ENCODE measurements at regions not wholly inside any gene's neighbourhood (a gene's known extent, or its start where the extent isn't known, plus 50 kb on each side); places are given as distances from the start of the nearest gene placed in this dataset.
A peak's percentile ranks its signal among the peaks of the same experiment; 100 is the strongest.

- Histone ChIP-seq H3K27me3 (ENCODE audit: insufficient read depth, low read length) (no peaks in the 10 kb centered on the region), H4K20me1 (ENCODE audit: insufficient read depth, low read length) (no peaks in the 10 kb centered on the region), H2AFZ (ENCODE audit: low read depth, low read length) (no peak overlapping the region), H3K4me1 (ENCODE audit: insufficient read depth, low read length) (no peaks in the 10 kb centered on the region), H3K36me3 (ENCODE audit: insufficient read depth, low read length) (no peaks in the 10 kb centered on the region), H3K9ac (ENCODE audit: low read length) (no peak overlapping the region), H3K4me3 (ENCODE audit: insufficient read depth, low read depth, low read length) (no peak overlapping the region), H3K27ac (ENCODE audit: low read depth, low read length) (no peak overlapping the region), H3K79me2 (ENCODE audit: insufficient read depth, low read length) (no peaks in the 10 kb centered on the region), H3K4me2 (ENCODE audit: low read length) (no peak overlapping the region), H3K9me3 (ENCODE audit: insufficient read depth, low read depth, low read length) (no peaks in the 10 kb centered on the region)
- DNase-seq (ENCODE audit: low read depth) (no peak), FAIRE-seq (no peak)
- Mint-ChIP-seq H3K36me3 (ENCODE audit: low read depth, unreplicated experiment) (no peaks in the 10 kb centered on the region), H3K4me3 (ENCODE audit: unreplicated experiment) (no peak overlapping the region), H3K27me3 (ENCODE audit: low read depth, unreplicated experiment) (no peaks in the 10 kb centered on the region), H3K4me1 (ENCODE audit: low read depth, unreplicated experiment) (no peaks in the 10 kb centered on the region), H3K9me3 (ENCODE audit: unreplicated experiment) (peaks cover 6% of the 10 kb centered on the region), H3K27ac (ENCODE audit: unreplicated experiment) (no peak overlapping the region)
- TF ChIP-seq CTCF (IDR thresholded peaks at IDR 0.05; ENCODE audit: insufficient read depth, low read depth, low read length) (no peak), EZH2 (IDR thresholded peaks at IDR 0.05; ENCODE audit: insufficient read depth, low read length) (no peak)
Observed at GRCh38 chr4:179552131-179552530, 2109.9 kb upstream of the AGA start.

GRCh38 chr4:179563741-179564140 is 2121.5 kb upstream of the AGA start:
- TF ChIP-seq CTCF (IDR thresholded peaks at IDR 0.05; ENCODE audit: insufficient read depth, low read depth, low read length) (no peak), EZH2 (IDR thresholded peaks at IDR 0.05; ENCODE audit: insufficient read depth, low read length) (no peak)
- Histone ChIP-seq H3K9me3 (ENCODE audit: insufficient read depth, low read depth, low read length) (no peaks in the 10 kb centered on the region), H3K9ac (ENCODE audit: low read length) (no peak overlapping the region), H4K20me1 (ENCODE audit: insufficient read depth, low read length) (no peaks in the 10 kb centered on the region), H3K27me3 (ENCODE audit: insufficient read depth, low read length) (no peaks in the 10 kb centered on the region), H3K79me2 (ENCODE audit: insufficient read depth, low read length) (no peaks in the 10 kb centered on the region), H3K4me2 (ENCODE audit: low read length) (no peak overlapping the region), H2AFZ (ENCODE audit: low read depth, low read length) (no peak overlapping the region), H3K36me3 (ENCODE audit: insufficient read depth, low read length) (no peaks in the 10 kb centered on the region), H3K27ac (ENCODE audit: low read depth, low read length) (no peak overlapping the region), H3K4me3 (ENCODE audit: insufficient read depth, low read depth, low read length) (no peak overlapping the region), H3K4me1 (ENCODE audit: insufficient read depth, low read length) (no peaks in the 10 kb centered on the region)
- FAIRE-seq, result no peak
- H3K36me3 Mint-ChIP-seq (ENCODE audit: low read depth, unreplicated experiment), result no peaks in the 10 kb centered on the region
- DNase-seq (ENCODE audit: low read depth), result peak; percentile 21
- H3K27ac Mint-ChIP-seq (ENCODE audit: unreplicated experiment), result no peak overlapping the region
- peaks cover 3% of the 10 kb centered on the region for H3K9me3 Mint-ChIP-seq (ENCODE audit: unreplicated experiment)
- H3K4me1 Mint-ChIP-seq (ENCODE audit: low read depth, unreplicated experiment), result peaks cover 2% of the 10 kb centered on the region
- H3K4me3 Mint-ChIP-seq (ENCODE audit: unreplicated experiment), result no peak overlapping the region
- no peaks in the 10 kb centered on the region for H3K27me3 Mint-ChIP-seq (ENCODE audit: low read depth, unreplicated experiment)

- FAIRE-seq (no peak), DNase-seq (ENCODE audit: low read depth) (no peak)
- H3K27me3 ChIP-seq (ENCODE audit: insufficient read depth, low read length), result no peaks in the 10 kb centered on the region
- Mint-ChIP-seq H3K27ac (ENCODE audit: unreplicated experiment) (no peak overlapping the region), H3K9me3 (ENCODE audit: unreplicated experiment) (peaks cover 5% of the 10 kb centered on the region), H3K4me3 (ENCODE audit: unreplicated experiment) (no peak overlapping the region), H3K36me3 (ENCODE audit: low read depth, unreplicated experiment) (no peaks in the 10 kb centered on the region), H3K27me3 (ENCODE audit: low read depth, unreplicated experiment) (no peaks in the 10 kb centered on the region), H3K4me1 (ENCODE audit: low read depth, unreplicated experiment) (no peaks in the 10 kb centered on the region)
- H3K4me1 ChIP-seq (ENCODE audit: insufficient read depth, low read length), result no peaks in the 10 kb centered on the region
- no peaks in the 10 kb centered on the region for H3K9me3 ChIP-seq (ENCODE audit: insufficient read depth, low read depth, low read length)
- H3K4me3 ChIP-seq (ENCODE audit: insufficient read depth, low read depth, low read length), result no peak overlapping the region
- no peaks in the 10 kb centered on the region for H4K20me1 ChIP-seq (ENCODE audit: insufficient read depth, low read length)
- H3K79me2 ChIP-seq (ENCODE audit: insufficient read depth, low read length), result no peaks in the 10 kb centered on the region
- H3K4me2 ChIP-seq (ENCODE audit: low read length), result no peak overlapping the region
- no peak overlapping the region for H3K27ac ChIP-seq (ENCODE audit: low read depth, low read length)
- TF ChIP-seq CTCF (IDR thresholded peaks at IDR 0.05; ENCODE audit: insufficient read depth, low read depth, low read length), result no peak
- TF ChIP-seq EZH2 (IDR thresholded peaks at IDR 0.05; ENCODE audit: insufficient read depth, low read length), result no peak
- H3K9ac ChIP-seq (ENCODE audit: low read length), result no peak overlapping the region
- H3K36me3 ChIP-seq (ENCODE audit: insufficient read depth, low read length), result no peaks in the 10 kb centered on the region
- no peak overlapping the region for H2AFZ ChIP-seq (ENCODE audit: low read depth, low read length)
Observed at GRCh38 chr4:179569549-179569948, 2127.3 kb upstream of the AGA start.
